Inflammatory macrophage treated with lipopolysaccharide for 4 hours (primary cell): ENCODE measurements at regions not wholly inside any gene's neighbourhood (a gene's known extent, or its start where the extent isn't known, plus 50 kb on each side); places are given as distances from the start of the nearest gene placed in this dataset.
A peak's percentile ranks its signal among the peaks of the same experiment; 100 is the strongest.
"Not testable (repeated sequence)": the region's sequence is repeated elsewhere in the genome, so short reads cannot be mapped to it uniquely, and the experiment has no call there.

ENCODE experiments used
- DNase-seq: peaks from one replicate; pipeline ENCODE4 v3.0.0-alpha.2; 2020

DNA sequence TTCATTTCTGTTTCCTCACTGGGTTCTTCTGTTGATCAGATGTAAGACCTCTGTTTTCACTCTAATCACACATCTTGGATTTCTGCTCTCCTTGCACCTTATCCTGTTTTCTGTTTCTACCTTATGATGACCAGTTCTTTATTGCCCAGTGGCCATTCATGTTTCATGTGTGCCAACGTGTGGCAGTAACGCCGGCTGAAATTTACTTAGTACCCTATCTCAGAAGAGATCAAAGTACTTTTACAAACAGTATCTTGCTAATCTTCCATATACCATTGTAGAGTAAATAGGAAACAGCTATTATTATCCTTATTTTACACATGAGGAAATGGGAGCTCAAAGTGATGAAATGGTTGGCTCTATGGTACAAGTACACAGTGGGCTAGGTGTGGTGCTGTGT lies 74.0 kb downstream of the GATA3 start:
- DNase-seq: no peak

DNA sequence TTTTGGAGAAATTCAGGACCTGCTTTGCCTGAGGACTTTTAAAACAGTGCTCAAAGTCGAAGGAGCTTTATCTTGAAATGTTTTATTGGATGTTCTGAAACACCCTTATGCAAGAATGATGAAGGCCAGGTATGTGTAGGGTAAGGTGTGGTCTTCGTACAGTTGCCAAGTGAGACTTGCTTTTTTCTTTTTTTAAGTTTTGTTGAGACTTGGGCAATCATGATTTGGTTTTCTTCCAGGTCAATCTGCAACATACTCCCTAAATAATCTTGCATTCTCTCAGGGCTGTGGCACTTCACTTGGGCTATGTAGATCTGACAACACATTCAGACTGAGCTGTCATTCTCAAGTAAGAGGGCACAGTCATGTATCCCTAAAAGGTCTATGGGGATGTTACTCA lies 75.0 kb downstream of the GATA3 start:
- no peak for DNase-seq

- no peak for DNase-seq
These were observed 76.8 kb downstream of the GATA3 start for GRCh38 chr10:8130973-8131911.

GRCh38 chr10:8133146-8133545 lies 78.7 kb downstream of the GATA3 start:
- DNase-seq: peak; percentile 52

DNA sequence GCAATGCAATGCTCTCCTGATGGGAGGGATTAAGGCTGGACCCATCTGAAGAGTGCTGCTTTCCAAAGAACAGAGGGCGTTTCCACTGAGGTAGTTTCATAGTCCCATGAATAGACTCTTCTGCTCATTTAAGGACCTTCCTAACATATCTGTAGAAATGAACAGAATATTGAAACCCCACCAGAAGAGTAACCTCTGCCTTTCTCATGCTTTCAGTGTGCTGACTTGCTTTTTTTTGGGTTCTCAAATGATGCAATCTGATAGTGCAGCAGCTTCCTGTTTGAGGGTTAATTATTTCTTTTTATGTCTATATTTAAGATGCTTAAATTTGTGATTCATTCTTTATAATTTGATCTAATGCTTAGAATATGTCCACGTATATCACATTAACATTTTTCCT lies 82.2 kb downstream of the GATA3 start:
- DNase-seq: no peak

- peak; percentile 29 for DNase-seq
These were observed 82.8 kb downstream of the GATA3 start for GRCh38 chr10:8137272-8137681.

DNA sequence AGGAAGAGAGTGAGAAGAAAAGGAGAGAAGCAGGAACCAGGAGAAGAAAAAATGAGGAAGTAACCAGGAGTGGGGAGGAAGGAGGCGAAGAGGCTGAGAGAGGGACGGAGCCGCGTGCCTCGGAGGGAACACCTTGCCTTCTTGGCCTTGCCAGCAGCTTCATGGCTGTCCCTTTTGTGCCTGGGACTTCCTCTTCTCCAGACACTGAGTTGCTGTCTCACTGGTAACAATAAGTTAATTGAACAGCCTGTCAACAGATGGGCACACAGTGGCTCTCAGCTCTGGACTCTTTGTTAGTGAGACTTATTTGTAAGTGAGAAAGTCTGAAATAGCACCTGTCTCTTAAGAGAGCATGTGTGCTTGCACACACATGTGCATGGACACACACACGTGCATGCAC lies 83.2 kb downstream of the GATA3 start:
- DNase-seq: peak; percentile 35

DNA sequence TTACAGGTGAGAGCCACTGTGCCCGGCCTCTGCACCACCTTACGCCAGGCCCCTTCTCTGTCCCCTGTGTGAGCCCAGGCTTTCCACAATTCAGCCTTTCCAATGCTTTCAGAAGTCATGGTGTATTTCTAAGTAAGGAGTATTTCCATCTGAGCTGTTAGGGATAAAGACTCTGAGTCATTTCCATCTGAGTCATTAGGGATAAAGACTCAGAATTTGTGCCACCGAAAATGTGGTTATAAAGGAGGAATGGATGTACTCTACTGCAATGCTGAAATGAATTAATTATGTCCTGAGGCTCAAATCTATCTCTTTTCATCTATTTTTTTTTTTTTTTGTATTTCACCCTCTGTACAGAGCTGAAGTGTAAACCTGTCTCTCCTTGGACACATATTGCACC lies 84.0 kb downstream of the GATA3 start:
- DNase-seq: peak; percentile 10

GRCh38 chr10:8144496-8144895 lies 90.0 kb downstream of the GATA3 start:
- peak; percentile 9 for DNase-seq

- DNase-seq: no peak
These were observed 92.2 kb downstream of the GATA3 start for GRCh38 chr10:8146650-8147049.

- no peak for DNase-seq
These were observed 95.5 kb downstream of the GATA3 start for GRCh38 chr10:8149991-8150390.

- no peak for DNase-seq
These were observed 96.0 kb downstream of the GATA3 start for GRCh38 chr10:8150401-8150905.

DNA sequence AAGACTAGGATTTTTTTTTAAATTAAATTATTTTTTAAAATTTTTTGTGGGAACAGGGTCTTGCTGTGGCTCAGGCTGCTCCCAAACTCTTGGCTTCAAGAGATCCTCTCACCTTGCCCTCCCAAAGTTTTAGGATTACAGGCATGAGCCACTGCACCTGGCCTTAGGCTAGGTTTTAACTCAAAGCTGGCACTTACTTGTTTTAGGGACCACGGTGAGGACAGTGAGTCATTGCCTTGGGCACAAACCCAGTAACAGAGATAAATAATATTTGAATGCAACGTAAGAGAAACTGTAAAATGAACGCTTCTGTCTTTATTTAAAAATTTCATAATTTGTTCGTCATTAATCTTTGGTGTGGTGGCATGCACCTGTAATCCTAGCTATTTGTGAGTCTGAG lies 96.6 kb downstream of the GATA3 start:
- no peak for DNase-seq

GRCh38 chr10:8156918-8157317 lies 102.4 kb downstream of the GATA3 start:
- no peak for DNase-seq

- DNase-seq: no peak
These were observed 103.9 kb downstream of the GATA3 start for GRCh38 chr10:8158193-8159071.

DNA sequence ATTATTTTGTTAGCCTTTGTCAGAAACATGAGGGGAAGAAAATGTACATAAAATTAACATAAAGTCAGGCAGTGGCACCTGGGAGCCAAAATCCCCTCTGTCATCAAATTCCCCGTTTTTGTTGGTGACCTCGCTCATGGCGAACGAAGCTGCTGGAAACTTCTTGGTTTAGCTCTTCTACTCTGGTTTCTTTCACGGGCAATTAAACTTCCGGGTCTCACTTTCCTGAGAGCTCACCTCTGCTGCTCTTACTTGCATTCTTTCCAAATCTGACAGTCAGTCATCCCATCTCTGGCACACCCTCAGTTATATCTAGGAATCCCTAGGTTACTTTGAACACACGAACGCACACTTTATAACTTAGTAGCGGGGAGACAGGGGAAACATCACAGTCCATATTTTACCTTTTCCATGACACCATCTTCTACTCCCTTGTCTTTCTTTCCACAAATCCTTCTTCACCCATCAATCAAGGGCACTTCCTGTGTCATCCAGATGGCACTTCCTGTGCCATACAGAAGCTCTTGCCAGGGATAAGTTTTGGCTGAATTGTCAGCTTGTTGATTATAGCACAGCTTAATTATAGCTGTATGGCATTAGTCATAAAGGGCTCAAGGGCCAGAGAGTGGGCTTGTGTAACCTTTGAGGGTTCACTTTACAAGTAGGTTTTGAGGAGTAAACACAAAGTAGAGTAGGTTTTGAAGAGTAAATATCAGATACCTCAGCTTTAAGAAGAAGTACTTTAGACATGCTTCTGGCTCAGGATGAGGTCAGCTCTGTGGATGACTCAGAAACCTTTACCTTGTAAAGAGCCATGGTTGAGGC lies 105.1 kb downstream of the GATA3 start:
- DNase-seq: no peak

DNA sequence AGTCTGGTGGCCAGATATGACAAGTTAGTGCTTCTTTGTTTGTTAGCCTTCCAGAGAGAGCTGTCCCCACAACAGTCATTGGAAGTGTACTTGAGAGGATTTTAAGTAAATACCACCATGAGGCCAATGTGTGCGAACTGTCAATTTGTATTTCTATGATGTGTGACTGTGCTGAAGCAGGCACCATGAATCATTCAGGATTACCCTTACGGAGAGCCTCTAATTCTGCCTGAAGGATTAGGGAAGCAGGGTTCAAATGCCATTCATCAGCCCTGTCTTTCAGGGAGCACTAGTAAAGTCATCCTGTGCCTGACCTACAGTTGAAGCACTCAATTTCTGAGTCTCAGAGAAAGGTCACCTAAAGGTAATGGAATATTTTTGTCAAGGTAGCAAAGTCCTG lies 109.3 kb downstream of the GATA3 start:
- no peak for DNase-seq

DNA sequence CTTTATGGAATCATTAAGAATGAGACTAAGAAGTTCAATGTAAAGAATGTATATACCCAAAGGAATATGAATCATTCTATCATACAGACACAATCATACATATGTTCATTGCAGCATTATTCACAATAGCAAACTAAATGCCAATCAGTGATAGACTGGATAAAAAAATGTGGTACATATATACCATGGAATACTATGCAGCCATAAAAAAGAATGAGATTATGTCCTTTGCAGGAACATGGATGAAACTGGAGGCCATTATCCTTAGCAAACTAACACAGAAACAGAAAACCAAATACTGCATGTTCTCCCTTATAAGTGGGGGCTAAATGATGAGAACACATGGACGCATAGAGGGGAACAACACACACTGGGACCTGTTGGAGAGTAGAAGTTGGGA lies 110.2 kb downstream of the GATA3 start:
- not testable (repeated sequence) for DNase-seq

- no peak for DNase-seq
These were observed 114.3 kb downstream of the GATA3 start for GRCh38 chr10:8168836-8169235.

- no peak for DNase-seq
These were observed 116.5 kb downstream of the GATA3 start for GRCh38 chr10:8171008-8171407.

DNA sequence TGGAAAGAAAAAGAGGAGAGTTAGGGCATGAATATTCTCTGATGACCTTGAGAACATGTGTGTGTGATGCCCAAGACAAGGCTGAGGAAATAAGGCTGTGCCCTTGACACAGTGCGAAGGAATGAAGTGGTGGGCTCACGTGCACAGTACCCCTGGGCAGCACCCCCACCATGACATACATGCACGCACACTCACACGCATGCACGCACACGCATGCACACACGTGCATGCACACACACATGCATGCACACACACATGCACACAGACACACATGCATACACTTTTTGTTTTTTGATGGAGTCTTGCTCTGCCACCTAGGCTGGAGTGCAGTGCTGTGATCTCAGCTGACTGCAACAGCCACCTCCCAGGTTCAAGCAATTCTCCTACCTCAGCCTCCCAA lies 118.1 kb downstream of the GATA3 start:
- no peak for DNase-seq

GRCh38 chr10:8173243-8173865 lies 118.9 kb downstream of the GATA3 start:
- DNase-seq: no peak
